CD8-positive, alpha-beta memory T cell (primary cell): ENCODE measurements at regions not wholly inside any gene's neighbourhood (a gene's known extent, or its start where the extent isn't known, plus 50 kb on each side); places are given as distances from the start of the nearest gene placed in this dataset.
A peak's percentile ranks its signal among the peaks of the same experiment; 100 is the strongest.
"Not testable (repeated sequence)": the region's sequence is repeated elsewhere in the genome, so short reads cannot be mapped to it uniquely, and the experiment has no call there.

Experiments
- CTCF ChIA-PET: fragments of 350-600 bp; sonication (Branson Sonifier 250); formaldehyde crosslinking; loops from one replicate; lab custom pipeline; 2021; ENCODE audit warnings: antibody characterized with exemption; lab: Charles Lee
- POLR2A ChIA-PET: fragments of 350-600 bp; sonication (Branson Sonifier 250); formaldehyde crosslinking; loops from one replicate; lab custom pipeline; 2021; ENCODE audit warnings: antibody characterized with exemption; lab: Charles Lee
- DNase-seq, 5 donors: peaks; one replicate each; pipeline versions ENCODE4 v3.0.0 to v3.0.0-alpha.2; 2020 to 2022; ENCODE audit warnings: mixed read lengths in 1 of 5
- H3K27ac ChIP-seq: one replicate; pipeline ENCODE4 v1.7.0; 2013; ENCODE audit warnings: low read depth, mild to moderate bottlenecking, low read length, moderate library complexity
- H3K27me3 ChIP-seq: 2 replicates; pipeline ENCODE4 v1.7.0; 2013; ENCODE audit warnings: low read length, mild to moderate bottlenecking; ENCODE audit not compliant: insufficient read depth, poor library complexity, severe bottlenecking
- H3K36me3 ChIP-seq: 2 replicates; pipeline ENCODE4 v1.7.0; 2013; ENCODE audit warnings: mild to moderate bottlenecking, low read length, moderate library complexity; ENCODE audit not compliant: insufficient read depth
- H3K4me1 ChIP-seq: 2 replicates; pipeline ENCODE4 v1.7.0; 2013; ENCODE audit warnings: mild to moderate bottlenecking, low read length, moderate library complexity; ENCODE audit not compliant: insufficient read depth
- H3K4me3 ChIP-seq: 2 replicates; pipeline ENCODE4 v1.7.0; 2013; ENCODE audit warnings: mild to moderate bottlenecking, low read length
- H3K9me3 ChIP-seq: 2 replicates; pipeline ENCODE4 v1.7.0; 2013; ENCODE audit warnings: mild to moderate bottlenecking, low read length
- H3K27ac Mint-ChIP-seq, 8 donors: one replicate each; pipeline ENCODE4 v1.8.0; 2020 to 2021; ENCODE audit warnings: mixed read lengths in 8 of 8, mild to moderate bottlenecking in 6 of 8, inconsistent platforms in 3 of 8, moderate library complexity in 3 of 8
- H3K27me3 Mint-ChIP-seq, 2 donors: one replicate each; pipeline ENCODE4 v1.8.0; 2020 to 2021; ENCODE audit warnings: mixed read lengths in 2 of 2, mild to moderate bottlenecking in 1 of 2, moderate library complexity in 1 of 2
- H3K36me3 Mint-ChIP-seq, 3 donors: one replicate each; pipeline ENCODE4 v1.8.0; 2020 to 2021; ENCODE audit warnings: mixed read lengths in 3 of 3, inconsistent platforms in 1 of 3, mild to moderate bottlenecking in 1 of 3
- H3K4me1 Mint-ChIP-seq, 3 donors: one replicate each; pipeline ENCODE4 v1.8.0; 2020 to 2021; ENCODE audit warnings: mixed read lengths in 3 of 3, inconsistent platforms in 1 of 3, mild to moderate bottlenecking in 1 of 3
- H3K4me3 Mint-ChIP-seq, 7 donors: one replicate each; pipeline ENCODE4 v1.8.0; 2020 to 2021; ENCODE audit warnings: mixed read lengths in 7 of 7, mild to moderate bottlenecking in 6 of 7, moderate library complexity in 4 of 7, inconsistent platforms in 2 of 7
- H3K9me3 Mint-ChIP-seq, 5 donors: one replicate each; pipeline ENCODE4 v1.8.0; 2020 to 2022; ENCODE audit warnings: mixed read lengths in 5 of 5, mild to moderate bottlenecking in 3 of 5, moderate library complexity in 2 of 5, inconsistent platforms in 1 of 5

DNA sequence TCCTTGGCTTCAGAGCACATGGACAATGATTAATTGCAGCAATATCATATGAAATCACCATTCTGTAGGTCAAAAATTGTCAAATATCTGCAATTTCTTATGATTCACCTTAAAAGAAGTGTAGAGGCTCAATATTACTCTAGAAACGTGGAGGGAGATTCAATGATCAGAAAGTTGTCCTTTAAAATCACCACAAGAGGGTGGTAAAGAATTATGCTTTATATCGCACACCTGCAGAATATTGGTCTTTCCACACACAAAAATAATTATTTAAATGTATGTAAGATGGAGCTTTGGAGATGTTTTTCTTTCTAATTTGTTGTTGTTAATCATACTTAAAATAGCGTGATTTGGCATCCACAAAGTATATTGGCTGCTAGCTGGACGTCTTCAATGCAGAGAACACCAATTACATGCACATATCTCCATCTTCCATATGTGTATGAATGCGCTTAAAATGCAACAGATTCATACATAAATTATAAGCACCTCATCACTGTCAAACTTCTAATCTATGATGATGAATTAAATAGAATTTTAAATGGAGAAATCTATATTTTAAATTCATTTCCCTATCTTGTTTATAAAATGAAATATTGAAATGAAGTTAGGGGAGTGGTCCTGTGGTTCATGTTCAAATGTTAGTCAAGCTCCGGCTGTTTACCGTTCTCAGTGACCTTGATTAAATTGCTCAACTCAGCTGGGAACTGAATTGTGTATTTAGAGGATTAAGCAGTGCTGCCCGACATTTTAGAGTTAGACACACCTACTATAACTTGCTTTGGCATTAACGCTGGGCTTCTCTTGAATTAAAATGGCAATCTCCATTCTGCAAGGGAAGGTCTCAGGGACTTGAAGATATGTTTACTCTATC, 153.5 kb upstream of the CHL1 start:
- H3K4me3 Mint-ChIP-seq, H3K27ac ChIP-seq, H3K36me3 Mint-ChIP-seq, H3K27ac Mint-ChIP-seq, CTCF ChIA-PET, H3K36me3 ChIP-seq, H3K4me1 Mint-ChIP-seq, H3K27me3 ChIP-seq, DNase-seq, H3K4me3 ChIP-seq, H3K9me3 Mint-ChIP-seq, H3K9me3 ChIP-seq, POLR2A ChIA-PET, H3K4me1 ChIP-seq: not testable (repeated sequence)
- peaks cover 6 to 17% of the 10 kb centered on the region in 2 donors for H3K27me3 Mint-ChIP-seq

DNA sequence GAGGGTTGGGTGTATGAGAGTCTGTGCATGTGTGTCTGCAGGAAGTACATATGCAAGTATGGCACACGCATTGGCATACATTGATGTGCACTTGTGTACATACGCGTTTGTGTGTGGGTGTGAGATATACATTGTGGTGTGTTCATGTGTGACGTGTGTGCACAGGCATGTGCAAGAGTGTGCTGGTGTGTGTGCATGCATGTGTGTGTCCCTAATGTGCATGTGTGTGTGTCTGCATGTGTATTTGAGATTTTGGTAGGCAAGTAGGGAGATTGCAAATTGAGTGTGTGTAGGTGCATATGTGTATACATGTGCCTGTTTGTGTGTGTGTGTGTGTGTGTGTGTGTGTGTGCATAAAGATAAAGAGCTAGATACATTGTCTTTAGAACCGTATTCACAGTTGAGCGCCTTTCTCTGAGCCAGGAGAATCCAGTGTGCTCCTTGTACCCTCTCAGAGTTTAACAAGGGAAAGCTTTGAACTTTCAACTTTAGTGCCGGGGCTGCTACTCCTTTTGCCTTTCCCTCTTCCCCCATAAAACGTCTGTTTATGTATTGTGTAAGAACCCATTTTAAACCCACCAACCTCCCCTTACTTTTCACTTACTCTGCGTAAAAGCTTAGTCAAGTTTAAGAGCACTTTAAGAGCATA, 152.4 kb upstream of the CHL1 start:
- ChIA-PET CTCF (no interaction called here), POLR2A (no interaction called here)
- Histone ChIP-seq H3K27ac (no peak overlapping the region), H3K4me1 (no peaks in the 10 kb centered on the region), H3K4me3 (no peak overlapping the region), H3K27me3 (no peaks in the 10 kb centered on the region), H3K9me3 (no peaks in the 10 kb centered on the region), H3K36me3 (no peaks in the 10 kb centered on the region)
- H3K4me1 Mint-ChIP-seq: no peaks in the 10 kb centered on the region
- peaks cover 4 to 17% of the 10 kb centered on the region in 2 donors for H3K27me3 Mint-ChIP-seq
- no peaks in the 10 kb centered on the region for H3K36me3 Mint-ChIP-seq
- DNase-seq: no peak
- no peak overlapping the region for H3K4me3 Mint-ChIP-seq
- peaks cover 0 to 5% (median 2%) of the 10 kb centered on the region in 5 donors for H3K9me3 Mint-ChIP-seq
- no peak overlapping the region for H3K27ac Mint-ChIP-seq

GRCh38 chr3:44941-45340, 151.6 kb upstream of the CHL1 start:
- POLR2A ChIA-PET, H3K4me1 ChIP-seq, DNase-seq, H3K4me1 Mint-ChIP-seq, H3K36me3 Mint-ChIP-seq, CTCF ChIA-PET, H3K9me3 Mint-ChIP-seq, H3K36me3 ChIP-seq, H3K9me3 ChIP-seq, H3K27ac ChIP-seq, H3K4me3 Mint-ChIP-seq, H3K27me3 ChIP-seq, H3K27ac Mint-ChIP-seq, H3K4me3 ChIP-seq: not testable (repeated sequence)
- peaks cover 4 to 18% of the 10 kb centered on the region in 2 donors for H3K27me3 Mint-ChIP-seq

DNA sequence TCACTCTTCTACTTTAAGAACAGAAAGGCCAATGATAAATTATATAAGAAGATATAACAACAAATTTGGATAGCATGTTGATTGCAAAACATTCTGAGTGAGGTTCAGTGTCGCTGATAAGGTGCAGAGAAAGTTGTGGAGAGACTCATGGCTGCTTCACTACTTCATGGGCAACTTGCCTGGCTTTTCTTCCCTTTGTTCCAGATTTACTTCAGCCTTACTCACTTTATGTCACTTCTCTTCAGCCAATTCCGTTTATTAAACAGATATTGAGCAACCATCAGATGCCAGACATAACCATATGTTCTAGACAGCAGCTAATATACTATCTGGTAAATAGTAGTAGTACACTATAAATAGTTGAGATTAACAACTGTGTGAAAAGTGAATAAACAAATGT, 150.0 kb upstream of the CHL1 start:
- H3K27ac ChIP-seq: no peak overlapping the region
- H3K27ac Mint-ChIP-seq: no peak overlapping the region
- DNase-seq: no peak
- no peaks in the 10 kb centered on the region for H3K4me1 Mint-ChIP-seq
- no peaks in the 10 kb centered on the region for H3K36me3 ChIP-seq
- H3K4me3 ChIP-seq: no peak overlapping the region
- H3K36me3 Mint-ChIP-seq: no peaks in the 10 kb centered on the region
- no peaks in the 10 kb centered on the region for H3K4me1 ChIP-seq
- peaks cover 4 to 20% of the 10 kb centered on the region in 2 donors for H3K27me3 Mint-ChIP-seq
- no peaks in the 10 kb centered on the region for H3K9me3 ChIP-seq
- H3K4me3 Mint-ChIP-seq: no peak overlapping the region
- H3K9me3 Mint-ChIP-seq: peaks cover 0 to 7% (median 3%) of the 10 kb centered on the region in 5 donors
- CTCF ChIA-PET: no interaction called here
- no peaks in the 10 kb centered on the region for H3K27me3 ChIP-seq
- POLR2A ChIA-PET: no interaction called here

DNA sequence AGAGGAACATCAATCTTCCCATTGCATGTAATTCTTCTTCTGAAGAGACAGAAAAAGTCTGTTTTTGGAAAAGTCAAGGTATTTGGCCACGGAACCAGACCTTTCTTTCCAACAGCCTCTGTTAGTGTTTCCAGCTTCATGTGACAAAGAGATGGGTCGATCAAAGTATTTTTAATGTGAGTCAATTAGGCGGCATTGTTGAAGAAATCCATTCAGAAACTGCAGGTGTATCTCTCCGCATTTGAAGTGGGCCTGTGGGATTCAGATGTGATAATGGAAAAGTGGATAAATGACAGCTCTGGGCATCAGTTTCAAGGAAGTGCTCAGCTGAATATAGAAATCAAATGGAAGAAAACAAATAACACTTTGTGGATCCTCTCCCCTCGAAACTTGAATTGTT, 143.1 kb upstream of the CHL1 start:
- CTCF ChIA-PET, H3K4me1 Mint-ChIP-seq, H3K36me3 ChIP-seq, H3K36me3 Mint-ChIP-seq, DNase-seq, H3K9me3 Mint-ChIP-seq, H3K27ac ChIP-seq, H3K4me3 Mint-ChIP-seq, H3K4me1 ChIP-seq, H3K4me3 ChIP-seq, POLR2A ChIA-PET, H3K27me3 ChIP-seq, H3K27me3 Mint-ChIP-seq, H3K9me3 ChIP-seq, H3K27ac Mint-ChIP-seq: not testable (repeated sequence)

DNA sequence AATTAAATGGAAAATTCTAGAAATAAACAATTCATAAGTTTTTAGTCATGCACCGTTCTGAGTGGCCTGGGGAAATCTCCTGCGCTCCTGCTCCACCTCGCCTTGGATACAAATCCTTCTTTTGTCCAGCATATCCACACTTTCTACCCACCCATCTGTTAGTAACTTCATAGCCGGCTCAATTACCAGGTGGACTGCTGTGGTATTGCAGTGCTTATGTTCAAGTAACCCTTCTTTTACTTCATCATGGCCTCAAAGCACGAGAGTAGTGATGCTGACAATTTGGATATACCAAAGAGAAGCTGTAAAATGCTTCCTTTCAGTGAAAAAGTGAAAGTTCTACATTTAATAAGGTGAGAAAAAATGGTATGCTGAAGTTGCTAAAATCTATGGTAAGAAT, 142.3 kb upstream of the CHL1 start:
- Mint-ChIP-seq H3K4me1 (no peaks in the 10 kb centered on the region), H3K27me3 (peaks cover 5% of the 10 kb centered on the region in 2 donors), H3K4me3 (no peak overlapping the region), H3K9me3 (peaks cover 0 to 8% (median 2%) of the 10 kb centered on the region in 5 donors), H3K36me3 (no peaks in the 10 kb centered on the region), H3K27ac (no peak overlapping the region)
- ChIA-PET POLR2A (no interaction called here), CTCF (no interaction called here)
- H3K27ac ChIP-seq: no peak overlapping the region
- DNase-seq: no peak
- H3K36me3 ChIP-seq: no peaks in the 10 kb centered on the region
- H3K9me3 ChIP-seq: no peaks in the 10 kb centered on the region
- no peaks in the 10 kb centered on the region for H3K27me3 ChIP-seq
- H3K4me3 ChIP-seq: no peak overlapping the region
- no peaks in the 10 kb centered on the region for H3K4me1 ChIP-seq

DNA sequence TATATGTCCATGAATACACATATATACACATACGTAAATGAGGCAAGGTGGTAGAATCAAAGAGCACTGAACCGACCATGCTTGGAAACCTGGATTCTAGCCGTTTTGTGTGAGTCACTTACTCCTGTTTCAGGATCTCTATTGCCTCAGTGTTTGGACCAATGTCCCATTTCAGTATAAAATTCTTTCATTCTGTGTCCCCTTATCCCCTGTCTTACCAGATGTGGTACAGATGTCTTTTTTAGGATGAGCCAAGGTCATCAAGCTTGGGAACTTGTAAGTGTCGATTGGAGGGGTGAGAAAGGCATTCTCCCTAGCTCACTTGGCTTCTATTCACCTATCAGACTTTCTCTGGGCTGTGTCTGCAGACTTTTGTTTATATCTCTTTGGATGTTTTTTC, 139.9 kb upstream of the CHL1 start:
- Histone ChIP-seq H3K36me3 (no peaks in the 10 kb centered on the region), H3K4me3 (no peak overlapping the region), H3K27me3 (no peaks in the 10 kb centered on the region), H3K4me1 (no peaks in the 10 kb centered on the region), H3K9me3 (no peaks in the 10 kb centered on the region), H3K27ac (no peak overlapping the region)
- POLR2A ChIA-PET: no interaction called here
- Mint-ChIP-seq H3K4me1 (no peaks in the 10 kb centered on the region), H3K27me3 (peaks cover 5 to 8% of the 10 kb centered on the region in 2 donors), H3K9me3 (peaks cover 0 to 3% (median 2%) of the 10 kb centered on the region in 5 donors), H3K27ac (peak overlapping the region in 1 of 8 donors; percentile 15), H3K4me3 (no peak overlapping the region), H3K36me3 (no peaks in the 10 kb centered on the region)
- no peak for DNase-seq
- CTCF ChIA-PET: no interaction called here

GRCh38 chr3:59854-60253, 136.7 kb upstream of the CHL1 start:
- no peaks in the 10 kb centered on the region for H3K9me3 ChIP-seq
- H3K27ac Mint-ChIP-seq: no peak overlapping the region
- H3K27me3 Mint-ChIP-seq: peaks cover 4 to 12% of the 10 kb centered on the region in 2 donors
- no peak overlapping the region for H3K27ac ChIP-seq
- POLR2A ChIA-PET: no interaction called here
- DNase-seq: no peak
- no peaks in the 10 kb centered on the region for H3K36me3 ChIP-seq
- H3K4me3 Mint-ChIP-seq: no peak overlapping the region
- no peak overlapping the region for H3K4me3 ChIP-seq
- H3K4me1 ChIP-seq: no peaks in the 10 kb centered on the region
- CTCF ChIA-PET: no interaction called here
- H3K27me3 ChIP-seq: no peaks in the 10 kb centered on the region
- H3K9me3 Mint-ChIP-seq: peaks cover 0 to 3% (median 2%) of the 10 kb centered on the region in 5 donors
- no peaks in the 10 kb centered on the region for H3K4me1 Mint-ChIP-seq
- H3K36me3 Mint-ChIP-seq: no peaks in the 10 kb centered on the region
